ENCODE measurements at regions not wholly inside any gene's neighbourhood (a gene's known extent, or its start where the extent isn't known, plus 50 kb on each side); places are given as distances from the start of the nearest gene placed in this dataset.

DNA sequence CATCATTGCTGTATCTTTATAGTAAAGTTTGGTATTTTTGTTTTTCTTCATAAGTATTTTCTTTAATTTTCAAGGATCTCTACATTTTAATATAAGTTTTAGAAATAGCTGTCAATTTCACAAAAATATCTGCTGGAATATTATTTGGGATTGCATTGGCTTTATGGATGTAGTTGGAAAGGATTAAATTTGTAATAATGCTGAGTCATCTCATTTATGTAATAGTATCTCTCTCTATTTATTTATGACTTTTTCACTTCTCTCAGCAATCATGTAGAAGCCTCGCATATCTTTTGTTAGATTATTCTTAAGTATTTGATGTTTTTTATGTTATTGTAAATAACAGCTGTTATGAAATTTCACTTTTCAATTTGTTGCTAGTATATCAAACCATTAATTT, 223.1 kb upstream of the POGK start:
- ChIA-PET POLR2A (no interaction called here), CTCF (no interaction called here)
- Mint-ChIP-seq H3K27me3 (peaks cover 6% of the 10 kb centered on the region), H3K4me1 (ENCODE audit: low read depth) (no peaks in the 10 kb centered on the region), H3K27ac (no peak overlapping the region), H3K36me3 (ENCODE audit: low read depth) (no peaks in the 10 kb centered on the region), H3K9me3 (no peaks in the 10 kb centered on the region), H3K4me3 (no peak overlapping the region)
- ATAC-seq = no peak
- no peak for TF ChIP-seq CTCF (IDR thresholded peaks at IDR 0.05)
- intact Hi-C loops (cut with micrococcal nuclease) = no loop called here
- DNase-seq = no peak

GRCh38 chr1:166626711-166627110, 212.6 kb upstream of the POGK start:
- TF ChIP-seq CTCF (IDR thresholded peaks at IDR 0.05) = no peak
- H3K9me3 Mint-ChIP-seq = no peaks in the 10 kb centered on the region
- H3K27me3 Mint-ChIP-seq = peaks cover 9% of the 10 kb centered on the region
- no peak overlapping the region for H3K4me3 Mint-ChIP-seq
- no peaks in the 10 kb centered on the region for H3K36me3 Mint-ChIP-seq (ENCODE audit: low read depth)
- H3K27ac Mint-ChIP-seq = no peak overlapping the region
- H3K4me1 Mint-ChIP-seq (ENCODE audit: low read depth) = no peaks in the 10 kb centered on the region
- intact Hi-C loops (cut with micrococcal nuclease) = no loop called here
- ATAC-seq = no peak
- ChIA-PET POLR2A (no interaction called here), CTCF (no interaction called here)
- DNase-seq = no peak

DNA sequence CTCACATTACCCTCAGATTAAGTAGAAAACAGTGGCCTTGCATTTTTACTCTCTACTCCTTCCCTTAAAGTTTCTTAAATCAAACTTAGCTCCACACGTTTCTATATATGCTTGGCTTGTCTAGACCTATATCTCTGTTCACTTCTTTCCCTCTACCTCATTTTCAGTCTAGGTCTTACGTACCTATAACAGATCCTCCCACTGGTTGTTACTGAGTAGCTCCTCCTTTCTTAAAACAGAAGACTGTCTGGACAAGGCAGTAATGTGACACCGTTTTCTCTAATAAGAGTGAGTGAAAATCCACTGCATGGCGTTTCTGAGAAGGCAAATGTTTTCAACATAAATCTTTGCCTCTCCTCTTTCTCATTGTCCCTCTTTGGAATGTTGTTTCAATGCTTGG, 211.7 kb upstream of the POGK start:
- Mint-ChIP-seq H3K27ac (no peak overlapping the region), H3K4me1 (ENCODE audit: low read depth) (no peaks in the 10 kb centered on the region), H3K36me3 (ENCODE audit: low read depth) (no peaks in the 10 kb centered on the region), H3K4me3 (no peak overlapping the region), H3K9me3 (no peaks in the 10 kb centered on the region), H3K27me3 (peaks cover 8% of the 10 kb centered on the region)
- ATAC-seq = no peak
- ChIA-PET POLR2A (no interaction called here), CTCF (interaction anchor here (1.1 kb wide), 1 partner anchor 148 kb away, joined by 4 read pairs; no protein-coding TSS in a partner anchor)
- no peak for TF ChIP-seq CTCF (IDR thresholded peaks at IDR 0.05)
- no peak for DNase-seq
- intact Hi-C loops (cut with micrococcal nuclease) = no loop called here

- Mint-ChIP-seq H3K4me3 (no peak overlapping the region), H3K36me3 (ENCODE audit: low read depth) (no peaks in the 10 kb centered on the region), H3K27ac (no peak overlapping the region), H3K27me3 (peaks cover 5% of the 10 kb centered on the region), H3K9me3 (no peaks in the 10 kb centered on the region), H3K4me1 (ENCODE audit: low read depth) (no peaks in the 10 kb centered on the region)
- CTCF ChIA-PET = interaction anchor here (1.1 kb wide), 1 partner anchor 149 kb away, joined by 4 read pairs; no protein-coding TSS in a partner anchor
- DNase-seq = no peak
- intact Hi-C loops (cut with micrococcal nuclease) = no loop called here
- no peak for TF ChIP-seq CTCF (IDR thresholded peaks at IDR 0.05)
- no peak for ATAC-seq
- POLR2A ChIA-PET = no interaction called here
Measured at GRCh38 chr1:166628259-166628658, 211.0 kb upstream of the POGK start.

- Mint-ChIP-seq H3K27me3 (peaks cover 2% of the 10 kb centered on the region), H3K36me3 (ENCODE audit: low read depth) (no peaks in the 10 kb centered on the region), H3K9me3 (no peaks in the 10 kb centered on the region), H3K27ac (no peak overlapping the region), H3K4me1 (ENCODE audit: low read depth) (no peaks in the 10 kb centered on the region), H3K4me3 (no peak overlapping the region)
- DNase-seq (no peak), ATAC-seq (no peak)
- intact Hi-C loops (cut with micrococcal nuclease) = no loop called here
- TF ChIP-seq CTCF (IDR thresholded peaks at IDR 0.05) = no peak
- ChIA-PET CTCF (no interaction called here), POLR2A (no interaction called here)
Measured at GRCh38 chr1:166629946-166630345, 209.3 kb upstream of the POGK start.
